HT1080 (cell line): ENCODE measurements at regions not wholly inside any gene's neighbourhood (a gene's known extent, or its start where the extent isn't known, plus 50 kb on each side); places are given as distances from the start of the nearest gene placed in this dataset.
"Not testable (repeated sequence)": the region's sequence is repeated elsewhere in the genome, so short reads cannot be mapped to it uniquely, and the experiment has no call there.

Experiments
- DNase-seq: peaks from one replicate; pipeline ENCODE4 v3.0.0-alpha.2; 2015; ENCODE audit warnings: low read depth

- DNase-seq: no peak
Observed at GRCh38 chr4:126113058-126113457, 798.3 kb downstream of the FAT4 start.

GRCh38 chr4:126123611-126124325 is 809.0 kb downstream of the FAT4 start:
- no peak for DNase-seq

DNA sequence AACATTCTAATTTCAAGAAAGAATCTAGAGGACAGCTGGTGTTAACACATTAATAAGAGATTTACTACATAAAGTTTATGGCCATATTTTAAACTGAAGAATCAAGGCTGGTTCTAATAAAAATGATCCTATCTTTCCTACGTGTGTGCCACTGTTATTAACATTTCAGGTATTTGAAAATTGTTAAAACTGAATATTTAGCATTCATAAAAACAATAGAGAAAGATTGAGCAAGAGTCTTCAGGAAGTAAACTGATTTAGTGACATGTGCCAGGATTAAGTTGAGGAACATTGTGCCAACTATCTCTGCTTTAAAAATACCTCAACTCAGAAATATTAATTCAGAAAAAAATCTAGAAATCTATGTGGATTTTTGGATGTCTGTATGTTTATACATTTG is 810.1 kb downstream of the FAT4 start:
- no peak for DNase-seq

DNA sequence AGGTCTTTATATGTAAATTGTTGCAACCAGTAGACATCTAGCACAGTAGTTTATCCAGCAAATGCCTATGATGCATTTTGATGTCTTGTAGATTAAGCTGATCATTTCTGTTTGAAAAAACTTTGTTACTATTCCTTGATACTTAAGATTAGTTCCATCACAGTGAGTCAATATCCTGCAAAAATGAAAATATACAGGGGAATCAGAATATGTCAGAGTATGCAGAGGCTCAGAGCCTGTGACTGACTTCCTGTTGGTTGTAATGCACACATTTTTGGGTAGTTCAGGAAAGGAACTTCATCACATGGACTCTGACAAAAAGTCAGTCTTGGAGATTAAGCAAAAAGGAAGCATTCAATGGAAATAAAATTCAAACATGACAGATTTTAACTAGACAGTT is 815.5 kb downstream of the FAT4 start:
- peak; percentile 13 for DNase-seq

GRCh38 chr4:126136922-126137781 is 822.4 kb downstream of the FAT4 start:
- DNase-seq: no peak

GRCh38 chr4:126137782-126138170 is 823.0 kb downstream of the FAT4 start:
- DNase-seq: no peak

DNA sequence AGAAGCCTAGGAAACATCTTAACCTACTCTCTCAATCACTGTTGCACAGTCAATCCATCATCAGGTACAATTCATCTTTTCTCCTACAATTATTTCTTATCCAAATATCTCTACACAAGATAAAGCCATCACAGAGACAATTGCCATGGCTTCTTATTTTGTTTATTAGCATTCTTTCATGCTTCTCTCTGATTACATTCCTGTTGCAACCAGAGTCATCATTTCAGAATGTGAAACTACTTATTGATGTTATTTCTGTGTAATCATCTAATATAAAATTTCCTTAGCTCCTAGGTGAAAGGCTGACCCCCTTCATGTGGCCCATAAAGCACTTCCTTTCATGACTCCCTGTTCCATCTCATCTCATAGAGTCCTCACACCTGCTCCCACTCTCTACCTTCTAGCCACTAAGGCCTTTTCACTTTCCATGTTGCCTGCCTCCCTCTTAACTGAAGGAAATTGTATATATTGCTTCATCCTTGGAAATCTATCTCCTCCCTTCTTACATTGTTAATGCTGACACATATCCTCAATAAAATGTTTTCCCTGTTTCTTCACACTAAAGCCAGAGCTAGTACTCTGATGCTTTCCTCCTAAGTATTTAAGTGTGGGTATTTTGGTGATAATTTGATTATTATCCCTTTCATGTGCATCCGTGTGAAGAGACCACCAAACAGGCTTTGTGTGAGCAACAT is 829.9 kb downstream of the FAT4 start:
- no peak for DNase-seq

- no peak for DNase-seq
Observed at GRCh38 chr4:126168484-126168883, 853.7 kb downstream of the FAT4 start.

DNA sequence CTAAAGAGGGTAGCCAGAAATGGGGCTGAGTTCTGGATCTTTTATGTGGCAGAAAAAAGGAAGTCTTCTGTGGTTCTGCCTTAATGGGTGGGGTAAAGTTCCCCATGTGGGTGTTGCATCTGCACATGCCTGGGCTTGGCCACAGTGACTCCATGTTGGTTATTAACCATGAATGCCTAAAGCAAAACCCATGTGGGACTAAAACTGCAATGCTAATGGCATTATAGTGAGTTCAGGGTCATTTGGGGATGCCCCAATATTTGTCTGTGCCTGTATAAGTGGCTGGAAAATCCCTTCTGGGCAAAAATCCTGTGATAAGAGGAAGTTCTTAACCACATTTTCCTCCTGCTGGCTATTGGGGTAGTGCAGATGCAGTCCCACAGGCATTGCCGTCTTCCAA is 857.4 kb downstream of the FAT4 start:
- no peak for DNase-seq

GRCh38 chr4:126174627-126175026 is 859.9 kb downstream of the FAT4 start:
- DNase-seq: no peak

- no peak for DNase-seq
Observed at GRCh38 chr4:126180642-126181041, 865.9 kb downstream of the FAT4 start.

- DNase-seq: no peak
Observed at GRCh38 chr4:126182336-126182735, 867.6 kb downstream of the FAT4 start.

- DNase-seq: no peak
Observed at GRCh38 chr4:126182786-126183185, 868.0 kb downstream of the FAT4 start.

DNA sequence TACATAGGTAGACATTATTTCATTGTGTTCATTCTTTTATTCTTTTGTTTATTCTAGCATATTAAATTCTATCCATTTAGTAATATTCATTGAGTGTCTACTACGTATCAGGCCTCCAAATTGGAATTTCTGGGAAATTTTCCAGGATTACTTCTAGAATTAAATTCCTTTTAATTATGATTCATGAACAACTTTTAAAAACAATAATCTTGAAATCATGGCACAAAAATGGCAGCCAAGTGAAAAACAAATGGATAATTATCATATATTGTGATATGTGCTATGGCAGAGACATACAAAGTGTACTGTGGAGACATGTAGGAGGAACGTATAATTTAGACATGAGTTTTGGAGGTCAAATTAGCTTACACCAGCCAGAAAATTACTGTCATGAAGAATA is 868.5 kb downstream of the FAT4 start:
- no peak for DNase-seq

DNA sequence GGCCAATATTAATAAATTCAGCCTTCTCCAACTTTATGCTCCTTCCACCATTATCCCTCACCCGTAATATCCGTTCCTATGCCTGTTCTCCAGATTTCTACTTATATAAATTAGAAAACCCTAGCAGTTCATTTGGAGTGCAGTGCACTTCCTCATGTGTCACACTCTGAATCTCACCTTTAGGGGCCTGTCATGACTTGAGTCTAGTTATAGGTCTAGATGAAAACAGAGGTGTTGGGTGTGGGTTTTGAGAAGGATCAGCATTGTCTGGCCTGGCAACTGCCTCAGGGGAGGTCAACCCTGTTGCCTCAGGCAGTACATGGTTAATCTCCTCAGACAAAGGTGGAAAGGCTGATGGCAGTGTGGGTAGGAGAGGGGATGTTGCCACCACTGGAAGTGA is 876.8 kb downstream of the FAT4 start:
- DNase-seq: no peak

- DNase-seq: no peak
Observed at GRCh38 chr4:126192506-126192905, 877.8 kb downstream of the FAT4 start.

- DNase-seq: not testable (repeated sequence)
Observed at GRCh38 chr4:126201251-126202138, 886.7 kb downstream of the FAT4 start.

- no peak for DNase-seq
Observed at GRCh38 chr4:126202226-126202625, 887.5 kb downstream of the FAT4 start.

- no peak for DNase-seq
Observed at GRCh38 chr4:126207910-126208309, 893.2 kb downstream of the FAT4 start.

- DNase-seq: no peak
Observed at GRCh38 chr4:126209147-126209546, 894.4 kb downstream of the FAT4 start.

DNA sequence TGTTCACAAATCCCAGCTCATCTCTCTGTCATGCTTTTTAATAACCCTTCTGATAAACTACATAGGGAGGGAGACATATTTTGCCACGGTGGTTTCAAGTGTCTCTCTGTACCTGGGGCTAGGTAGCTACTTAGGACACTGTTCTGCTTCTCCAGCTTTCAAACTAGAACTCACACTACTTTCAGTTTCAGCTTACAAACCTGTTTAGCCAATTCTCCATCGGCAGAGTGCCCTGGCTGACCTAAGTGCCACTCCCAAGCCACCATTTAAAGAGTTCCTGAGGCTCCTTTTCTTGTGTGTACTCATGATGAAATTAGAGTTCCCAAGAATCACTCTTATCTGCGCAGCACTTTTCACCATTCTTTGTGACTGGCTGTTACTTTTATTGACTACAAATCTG is 899.2 kb downstream of the FAT4 start:
- DNase-seq: peak; percentile 23
